H1 (cell line): ENCODE measurements at regions not wholly inside any gene's neighbourhood (a gene's known extent, or its start where the extent isn't known, plus 50 kb on each side); places are given as distances from the start of the nearest gene placed in this dataset.

Experiments
- CTCF ChIA-PET: fragments of 300-600 bp; sonication (Branson Sonifier 250); formaldehyde crosslinking; loops from one replicate; lab custom pipeline; 2021; ENCODE audit not compliant: partially characterized antibody; lab: Charles Lee
- POLR2A ChIA-PET: fragments of 300-600 bp; sonication (Branson Sonifier 250); formaldehyde crosslinking; loops from one replicate; lab custom pipeline; 2021; ENCODE audit warnings: inconsistent platforms; ENCODE audit not compliant: partially characterized antibody; lab: Charles Lee
- DNase-seq, 2 experiments: peaks; one replicate each; pipeline versions ENCODE4 v3.0.0 to v3.0.0-alpha.2; 2010 to 2022; ENCODE audit warnings: low spot score in 2 of 2, low read depth in 1 of 2, mixed read lengths in 1 of 2
- FAIRE-seq: peaks from 2 replicates; lab custom pipeline; 2011; peaks lifted over from hg19 to GRCh38; lab: Jason Lieb, UNC
- H2AFZ ChIP-seq: 2 replicates; pipeline ENCODE4 v1.8.1; 2012; ENCODE audit warnings: low read length, inconsistent platforms
- H2AK5ac ChIP-seq: 2 replicates; pipeline ENCODE4 v1.6.1; 2013; ENCODE audit warnings: low read depth, low read length
- H2BK120ac ChIP-seq: replicated peaks from 2 replicates; pipeline ENCODE3; 2013; ENCODE audit warnings: low read depth, low read length, inconsistent platforms
- H2BK12ac ChIP-seq: 2 replicates; pipeline ENCODE4 v1.6.1; 2013; ENCODE audit warnings: low read depth, low read length
- H2BK15ac ChIP-seq: 2 replicates; pipeline ENCODE4 v1.6.1; 2013; ENCODE audit warnings: low read length
- H2BK20ac ChIP-seq: 2 replicates; pipeline ENCODE4 v1.6.1; 2013; ENCODE audit warnings: low read length
- H2BK5ac ChIP-seq: 2 replicates; pipeline ENCODE4 v1.6.1; 2013; ENCODE audit warnings: low read depth, low read length
- H3K14ac ChIP-seq: 2 replicates; pipeline ENCODE4 v1.6.1; 2013; ENCODE audit warnings: inconsistent platforms; ENCODE audit not compliant: insufficient read length
- H3K18ac ChIP-seq: 2 replicates; pipeline ENCODE4 v1.6.1; 2013; ENCODE audit warnings: low read length; ENCODE audit errors: extremely low read depth
- H3K23ac ChIP-seq: 2 replicates; pipeline ENCODE4 v1.6.1; 2013; ENCODE audit warnings: inconsistent platforms; ENCODE audit not compliant: insufficient read length
- H3K23me2 ChIP-seq: 2 replicates; pipeline ENCODE4 v1.6.1; 2013; ENCODE audit warnings: low read depth, low read length
- H3K27ac ChIP-seq: 2 replicates; pipeline ENCODE4 v1.6.1; 2011; ENCODE audit warnings: low read depth, low read length, inconsistent platforms
- H3K27me3 ChIP-seq, 4 experiments: replicated peaks in 1 of 4; 1 replicate in 1 of 4; 2 replicates in 3 of 4; pipeline versions ENCODE4 v1.6.1 to v1.8.1; 2011 to 2013; ENCODE audit warnings: low read length in 3 of 4, mild to moderate bottlenecking in 3 of 4, inconsistent platforms in 2 of 4, mixed read lengths in 2 of 4, moderate library complexity in 1 of 4; ENCODE audit not compliant: control insufficient read depth in 3 of 4, insufficient read depth in 3 of 4; ENCODE audit errors: extremely low read depth in 1 of 4
- H3K36me3 ChIP-seq, 4 experiments: 2 replicates each; pipeline versions ENCODE4 v1.6.1 to v1.8.1; 2011 to 2013; ENCODE audit warnings: mild to moderate bottlenecking in 4 of 4, low read length in 3 of 4, moderate library complexity in 2 of 4, control low read depth in 1 of 4, inconsistent platforms in 1 of 4; ENCODE audit not compliant: insufficient read depth in 4 of 4, control insufficient read depth in 2 of 4
- H3K4ac ChIP-seq: replicated peaks from 2 replicates; pipeline ENCODE3; 2013; ENCODE audit warnings: low read length, low read depth, mixed read lengths, inconsistent platforms; ENCODE audit not compliant: insufficient read length
- H3K4me1 ChIP-seq, 4 experiments: replicated peaks in 1 of 4; 1 replicate in 1 of 4; 2 replicates in 3 of 4; pipeline versions ENCODE4 v1.6.1 to v1.8.1; 2011 to 2013; ENCODE audit warnings: low read length in 3 of 4, inconsistent platforms in 2 of 4, mixed read lengths in 1 of 4; ENCODE audit not compliant: insufficient read depth in 4 of 4, control insufficient read depth in 3 of 4
- H3K4me2 ChIP-seq, 2 experiments: 2 replicates each; pipeline versions ENCODE4 v1.6.1 to v1.8.1; 2011 to 2013; ENCODE audit warnings: low read depth in 2 of 2, low read length in 2 of 2, control low read depth in 1 of 2, inconsistent platforms in 1 of 2, mild to moderate bottlenecking in 1 of 2; ENCODE audit not compliant: insufficient read depth in 1 of 2
- H3K4me3 ChIP-seq, 4 experiments: fragments of 200-600, 300-600 bp in 1 of 4; sonication (generic), shearing (Covaris generic), sonication (Bioruptor Twin) in 1 of 4; 2 replicates each; pipeline versions ENCODE4 v1.5.1 to v1.8.1; 2011 to 2016; ENCODE audit warnings: low read length in 4 of 4, low read depth in 3 of 4, control low read depth in 2 of 4, inconsistent platforms in 2 of 4, mild to moderate bottlenecking in 2 of 4, mixed read lengths in 1 of 4, moderate library complexity in 1 of 4; ENCODE audit not compliant: insufficient read depth in 2 of 4; ENCODE audit errors: extremely low read depth in 1 of 4
- H3K56ac ChIP-seq: replicated peaks from 2 replicates; pipeline ENCODE3; 2013; ENCODE audit warnings: low read depth, mild to moderate bottlenecking, mixed read lengths, low read length, inconsistent platforms; ENCODE audit not compliant: insufficient read length
- H3K79me1 ChIP-seq: 2 replicates; pipeline ENCODE4 v1.6.1; 2013; ENCODE audit warnings: low read depth, low read length, control low read depth
- H3K79me2 ChIP-seq, 2 experiments: 2 replicates each; pipeline versions ENCODE4 v1.6.1 to v1.8.1; 2012 to 2013; ENCODE audit warnings: low read length in 2 of 2, mild to moderate bottlenecking in 2 of 2, inconsistent platforms in 1 of 2; ENCODE audit not compliant: insufficient read depth in 2 of 2, control insufficient read depth in 1 of 2
- H3K9ac ChIP-seq, 4 experiments: replicated peaks in 1 of 4; 1 replicate in 1 of 4; 2 replicates in 3 of 4; pipeline versions ENCODE4 v1.6.1 to v1.8.1; 2011 to 2013; ENCODE audit warnings: low read depth in 3 of 4, low read length in 3 of 4, control low read depth in 2 of 4, mild to moderate bottlenecking in 2 of 4, moderate library complexity in 2 of 4, inconsistent platforms in 1 of 4; ENCODE audit errors: extremely low read depth in 1 of 4
- H3K9me3 ChIP-seq, 2 experiments: 2 replicates each; pipeline versions ENCODE4 v1.6.1 to v1.8.1; 2012 to 2013; ENCODE audit warnings: mild to moderate bottlenecking in 2 of 2, moderate library complexity in 2 of 2, control low read depth in 1 of 2, inconsistent platforms in 1 of 2, low read depth in 1 of 2, low read length in 1 of 2, mixed read lengths in 1 of 2; ENCODE audit not compliant: insufficient read depth in 2 of 2
- H4K20me1 ChIP-seq, 2 experiments: replicated peaks in 1 of 2; 2 replicates each; pipeline versions ENCODE3 to v1.8.1; 2011 to 2013; ENCODE audit warnings: inconsistent platforms in 2 of 2, low read length in 2 of 2, mild to moderate bottlenecking in 1 of 2; ENCODE audit not compliant: insufficient read depth in 2 of 2, control insufficient read depth in 1 of 2
- H4K5ac ChIP-seq: 2 replicates; pipeline ENCODE4 v1.6.1; 2013; ENCODE audit warnings: low read length, low read depth, mixed read lengths, inconsistent platforms; ENCODE audit not compliant: insufficient read length
- H4K8ac ChIP-seq: 2 replicates; pipeline ENCODE4 v1.8.0; 2013; ENCODE audit warnings: mild to moderate bottlenecking, moderate library complexity, low read length, inconsistent platforms; ENCODE audit not compliant: insufficient read depth; ENCODE audit errors: extremely low read depth
- H4K91ac ChIP-seq: replicated peaks from 2 replicates; pipeline ENCODE3; 2013; ENCODE audit warnings: low read length, mixed read lengths, inconsistent platforms; ENCODE audit not compliant: insufficient read length
- SIRT6 ChIP-seq: IDR thresholded peaks from one replicate; pipeline ENCODE4 v1.7.1; 2012; ENCODE audit warnings: low read length, inconsistent platforms
- TAF1 ChIP-seq: IDR thresholded peaks from 2 replicates; pipeline ENCODE4 v1.6.1; 2011; ENCODE audit warnings: mild to moderate bottlenecking, low read depth, low read length
- TCF12 ChIP-seq: IDR thresholded peaks from 2 replicates; pipeline ENCODE4 v1.6.1; 2011; ENCODE audit warnings: low read depth, mild to moderate bottlenecking, low read length
- WGBS, 2 experiments: shearing (Covaris generic) in 1 of 2; methylation state at CpG; one replicate each; pipeline versions ENCODE4 v1.1.6 to v1.1.7; 2013 to 2015; ENCODE audit warnings: low lambda C conversion rate in 2 of 2, mixed read lengths in 2 of 2, inconsistent platforms in 1 of 2, low coverage in 1 of 2, missing lambda C conversion rate in 1 of 2; ENCODE audit not compliant: insufficient replicate concordance in 2 of 2, insufficient coverage in 1 of 2, insufficient read length in 1 of 2; ENCODE audit errors: extremely low coverage in 1 of 2, missing lambda C conversion rate in 1 of 2; 5-methylcytosine and 5-hydroxymethylcytosine counted together

DNA sequence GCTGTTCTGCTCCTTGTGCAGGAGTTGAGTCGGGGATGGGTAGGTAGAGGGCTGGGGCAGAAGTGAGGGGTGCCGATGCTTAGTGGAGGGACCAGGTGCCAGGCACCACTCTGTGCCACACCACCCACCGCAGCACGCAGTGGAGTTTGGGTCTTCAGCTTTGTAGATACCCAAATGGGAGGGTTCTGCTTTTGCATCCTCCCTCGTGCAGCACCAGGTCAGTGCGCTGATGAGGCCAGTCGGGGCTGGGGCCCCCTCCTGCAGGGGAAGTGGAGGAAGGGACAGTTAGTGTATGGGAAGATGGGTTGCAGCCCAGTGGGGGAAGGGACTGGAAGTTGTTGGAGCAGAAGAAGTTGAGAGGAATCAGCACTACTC lies 244.0 kb downstream of the RHOU start:
- H3K4me1 ChIP-seq: peaks cover 0 to 12% (median 7%) of the 10 kb centered on the region in 4 experiments; a peak in 5 of 7 replicates
- no peak overlapping the region for H2BK15ac ChIP-seq
- H3K56ac ChIP-seq: no peak overlapping the region
- no peaks in the 10 kb centered on the region for H3K27me3 ChIP-seq
- no peak overlapping the region for H3K14ac ChIP-seq
- H4K5ac ChIP-seq: no peak overlapping the region
- no peak overlapping the region for H2BK20ac ChIP-seq
- no peak overlapping the region for H3K9ac ChIP-seq
- peaks cover 0 to 2% of the 10 kb centered on the region in 2 experiments for H4K20me1 ChIP-seq
- H3K4me2 ChIP-seq: no peak overlapping the region
- no peaks in the 10 kb centered on the region for H3K79me1 ChIP-seq
- H4K91ac ChIP-seq: peak overlapping the region; percentile 12
- 88% methylated on average over 6 of the region's 7 CpGs; no CpG with 5 or more reads in 1 of the 2 experiments for WGBS, 2 experiments
- H2BK120ac ChIP-seq: no peak overlapping the region
- H3K79me2 ChIP-seq: no peaks in the 10 kb centered on the region
- H4K8ac ChIP-seq: no peak overlapping the region
- H2BK12ac ChIP-seq: 0 out of 2 replicates have a peak overlapping the region, but pooled peaks have one; percentile 28
- no peak overlapping the region for H2AK5ac ChIP-seq
- DNase-seq (no peak), FAIRE-seq (no peak)
- H3K4me3 ChIP-seq: no peak overlapping the region
- ChIA-PET CTCF (interaction anchor here (1.0 to 2.3 kb wide), 5 partner anchors 10 to 276 kb away, joined by 4 to 7 read pairs (median 4); no protein-coding TSS in a partner anchor), POLR2A (no interaction called here)
- no peaks in the 10 kb centered on the region for H3K36me3 ChIP-seq
- no peak overlapping the region for H3K27ac ChIP-seq
- no peak overlapping the region for H3K18ac ChIP-seq
- H3K23me2 ChIP-seq: peaks cover 9% of the 10 kb centered on the region; the same call in 1 of the 2 replicates
- H3K23ac ChIP-seq: no peak overlapping the region
- peak overlapping the region; percentile 27; the same call in 1 of the 2 replicates for H2BK5ac ChIP-seq
- no peak overlapping the region for H3K4ac ChIP-seq
- no peak overlapping the region for H2AFZ ChIP-seq
- no peaks in the 10 kb centered on the region for H3K9me3 ChIP-seq
- no peak for TF ChIP-seq TCF12
- no peak for TF ChIP-seq SIRT6
- no peak for TF ChIP-seq TAF1
